ENCODE measurements at regions not wholly inside any gene's neighbourhood (a gene's known extent, or its start where the extent isn't known, plus 50 kb on each side); places are given as distances from the start of the nearest gene placed in this dataset.

GRCh38 chr2:150042500-150043171 is 444.8 kb downstream of the RND3 start:
- H3K27me3 Mint-ChIP-seq (ENCODE audit: low read depth), result no peaks in the 10 kb centered on the region
- no peaks in the 10 kb centered on the region for H3K36me3 Mint-ChIP-seq (ENCODE audit: low read depth)
- H3K9me3 Mint-ChIP-seq, result no peaks in the 10 kb centered on the region
- DNase-seq (ENCODE audit: low spot score), result no peak
- no peak overlapping the region for H3K4me3 Mint-ChIP-seq
- H3K4me1 Mint-ChIP-seq (ENCODE audit: low read depth), result no peaks in the 10 kb centered on the region
- no peak overlapping the region for H3K27ac Mint-ChIP-seq

GRCh38 chr2:150041722-150042425 is 445.6 kb downstream of the RND3 start:
- Mint-ChIP-seq H3K4me3 (no peak overlapping the region), H3K4me1 (ENCODE audit: low read depth) (no peaks in the 10 kb centered on the region), H3K36me3 (ENCODE audit: low read depth) (no peaks in the 10 kb centered on the region), H3K27ac (no peak overlapping the region), H3K9me3 (no peaks in the 10 kb centered on the region), H3K27me3 (ENCODE audit: low read depth) (no peaks in the 10 kb centered on the region)
- no peak for DNase-seq (ENCODE audit: low spot score)

GRCh38 chr2:150036622-150037021 is 449.0 kb upstream of the MMADHC start:
- DNase-seq (ENCODE audit: low spot score), result no peak
- H3K27ac Mint-ChIP-seq, result no peak overlapping the region
- no peaks in the 10 kb centered on the region for H3K4me1 Mint-ChIP-seq (ENCODE audit: low read depth)
- no peaks in the 10 kb centered on the region for H3K9me3 Mint-ChIP-seq
- H3K36me3 Mint-ChIP-seq (ENCODE audit: low read depth), result no peaks in the 10 kb centered on the region
- no peaks in the 10 kb centered on the region for H3K27me3 Mint-ChIP-seq (ENCODE audit: low read depth)
- no peak overlapping the region for H3K4me3 Mint-ChIP-seq

GRCh38 chr2:150034665-150035064 is 447.1 kb upstream of the MMADHC start:
- Mint-ChIP-seq H3K4me3 (no peak overlapping the region), H3K9me3 (no peaks in the 10 kb centered on the region), H3K36me3 (ENCODE audit: low read depth) (no peaks in the 10 kb centered on the region), H3K27ac (no peak overlapping the region), H3K27me3 (ENCODE audit: low read depth) (no peaks in the 10 kb centered on the region), H3K4me1 (ENCODE audit: low read depth) (no peaks in the 10 kb centered on the region)
- DNase-seq (ENCODE audit: low spot score), result no peak

- Mint-ChIP-seq H3K9me3 (no peaks in the 10 kb centered on the region), H3K4me1 (ENCODE audit: low read depth) (no peaks in the 10 kb centered on the region), H3K27me3 (ENCODE audit: low read depth) (no peaks in the 10 kb centered on the region), H3K27ac (no peak overlapping the region), H3K36me3 (ENCODE audit: low read depth) (no peaks in the 10 kb centered on the region), H3K4me3 (no peak overlapping the region)
- no peak for DNase-seq (ENCODE audit: low spot score)
These were observed 443.0 kb upstream of the MMADHC start for GRCh38 chr2:150030436-150031190.

- Mint-ChIP-seq H3K27ac (no peak overlapping the region), H3K9me3 (no peaks in the 10 kb centered on the region), H3K27me3 (ENCODE audit: low read depth) (no peaks in the 10 kb centered on the region), H3K4me1 (ENCODE audit: low read depth) (no peaks in the 10 kb centered on the region), H3K4me3 (no peak overlapping the region), H3K36me3 (ENCODE audit: low read depth) (no peaks in the 10 kb centered on the region)
- no peak for DNase-seq (ENCODE audit: low spot score)
These were observed 440.7 kb upstream of the MMADHC start for GRCh38 chr2:150028322-150028721.

- no peak for DNase-seq (ENCODE audit: low spot score)
- Mint-ChIP-seq H3K4me1 (ENCODE audit: low read depth) (no peaks in the 10 kb centered on the region), H3K27ac (no peak overlapping the region), H3K4me3 (no peak overlapping the region), H3K9me3 (no peaks in the 10 kb centered on the region), H3K27me3 (ENCODE audit: low read depth) (no peaks in the 10 kb centered on the region), H3K36me3 (ENCODE audit: low read depth) (no peaks in the 10 kb centered on the region)
These were observed 439.6 kb upstream of the MMADHC start for GRCh38 chr2:150027164-150027563.

- DNase-seq (ENCODE audit: low spot score), result no peak
- Mint-ChIP-seq H3K36me3 (ENCODE audit: low read depth) (no peaks in the 10 kb centered on the region), H3K27ac (no peak overlapping the region), H3K4me3 (no peak overlapping the region), H3K4me1 (ENCODE audit: low read depth) (no peaks in the 10 kb centered on the region), H3K9me3 (no peaks in the 10 kb centered on the region), H3K27me3 (ENCODE audit: low read depth) (no peaks in the 10 kb centered on the region)
These were observed 436.1 kb upstream of the MMADHC start for GRCh38 chr2:150023663-150024062.

- Mint-ChIP-seq H3K4me1 (ENCODE audit: low read depth) (no peaks in the 10 kb centered on the region), H3K9me3 (no peaks in the 10 kb centered on the region), H3K27me3 (ENCODE audit: low read depth) (no peaks in the 10 kb centered on the region), H3K36me3 (ENCODE audit: low read depth) (no peaks in the 10 kb centered on the region), H3K4me3 (no peak overlapping the region), H3K27ac (no peak overlapping the region)
- peak; percentile 40 for DNase-seq (ENCODE audit: low spot score)
These were observed 435.5 kb upstream of the MMADHC start for GRCh38 chr2:150023044-150023443.

- Mint-ChIP-seq H3K36me3 (ENCODE audit: low read depth) (no peaks in the 10 kb centered on the region), H3K4me3 (no peak overlapping the region), H3K9me3 (no peaks in the 10 kb centered on the region), H3K27ac (no peak overlapping the region), H3K4me1 (ENCODE audit: low read depth) (no peaks in the 10 kb centered on the region), H3K27me3 (ENCODE audit: low read depth) (no peaks in the 10 kb centered on the region)
- no peak for DNase-seq (ENCODE audit: low spot score)
These were observed 433.5 kb upstream of the MMADHC start for GRCh38 chr2:150020937-150021673.

GRCh38 chr2:150020221-150020620 is 432.6 kb upstream of the MMADHC start:
- H3K36me3 Mint-ChIP-seq (ENCODE audit: low read depth), result no peaks in the 10 kb centered on the region
- no peaks in the 10 kb centered on the region for H3K4me1 Mint-ChIP-seq (ENCODE audit: low read depth)
- H3K4me3 Mint-ChIP-seq, result no peak overlapping the region
- H3K9me3 Mint-ChIP-seq, result no peaks in the 10 kb centered on the region
- no peak overlapping the region for H3K27ac Mint-ChIP-seq
- no peaks in the 10 kb centered on the region for H3K27me3 Mint-ChIP-seq (ENCODE audit: low read depth)
- DNase-seq (ENCODE audit: low spot score), result no peak

- Mint-ChIP-seq H3K27ac (no peak overlapping the region), H3K36me3 (ENCODE audit: low read depth) (no peaks in the 10 kb centered on the region), H3K4me3 (no peak overlapping the region), H3K9me3 (no peaks in the 10 kb centered on the region), H3K4me1 (ENCODE audit: low read depth) (no peaks in the 10 kb centered on the region), H3K27me3 (ENCODE audit: low read depth) (no peaks in the 10 kb centered on the region)
- DNase-seq (ENCODE audit: low spot score), result no peak
These were observed 431.5 kb upstream of the MMADHC start for GRCh38 chr2:150019063-150019462.

GRCh38 chr2:150012986-150013385 is 425.4 kb upstream of the MMADHC start:
- DNase-seq (ENCODE audit: low spot score), result no peak
- no peak overlapping the region for H3K4me3 Mint-ChIP-seq
- no peaks in the 10 kb centered on the region for H3K4me1 Mint-ChIP-seq (ENCODE audit: low read depth)

More at GRCh38 chr2:150012986-150013385, 425.4 kb upstream of the MMADHC start:
- Mint-ChIP-seq H3K27ac (no peak overlapping the region), H3K27me3 (ENCODE audit: low read depth) (no peaks in the 10 kb centered on the region), H3K9me3 (no peaks in the 10 kb centered on the region), H3K36me3 (ENCODE audit: low read depth) (no peaks in the 10 kb centered on the region)
